ENCODE measurements at regions not wholly inside any gene's neighbourhood (a gene's known extent, or its start where the extent isn't known, plus 50 kb on each side); places are given as distances from the start of the nearest gene placed in this dataset.
A peak's percentile ranks its signal among the peaks of the same experiment; 100 is the strongest.

- peaks cover 19% of the 10 kb centered on the region for H3K27me3 Mint-ChIP-seq
- H3K9me3 Mint-ChIP-seq (ENCODE audit: low read depth), result no peaks in the 10 kb centered on the region
- DNase-seq (no peak), ATAC-seq (no peak)
- CTCF ChIA-PET, result no interaction called here
- H3K27ac Mint-ChIP-seq, result no peak overlapping the region
- H3K4me1 Mint-ChIP-seq, result no peaks in the 10 kb centered on the region
- H3K36me3 Mint-ChIP-seq, result no peaks in the 10 kb centered on the region
- no peak overlapping the region for H3K4me3 Mint-ChIP-seq
Measured at GRCh38 chr9:99401680-99402504, 179.8 kb downstream of the SEC61B start.

GRCh38 chr9:99403371-99403770 is 181.3 kb downstream of the SEC61B start:
- no peaks in the 10 kb centered on the region for H3K4me1 Mint-ChIP-seq
- ATAC-seq, result no peak
- H3K4me3 Mint-ChIP-seq, result no peak overlapping the region
- DNase-seq, result no peak
- H3K27me3 Mint-ChIP-seq, result peaks cover 25% of the 10 kb centered on the region
- no peaks in the 10 kb centered on the region for H3K36me3 Mint-ChIP-seq
- CTCF ChIA-PET, result no interaction called here
- H3K27ac Mint-ChIP-seq, result no peak overlapping the region
- no peaks in the 10 kb centered on the region for H3K9me3 Mint-ChIP-seq (ENCODE audit: low read depth)

GRCh38 chr9:99405359-99405758 is 183.3 kb downstream of the SEC61B start:
- Mint-ChIP-seq H3K4me3 (no peak overlapping the region), H3K27ac (no peak overlapping the region)
- DNase-seq, result no peak

GRCh38 chr9:99406939-99407338 is 184.9 kb downstream of the SEC61B start:
- Mint-ChIP-seq H3K27me3 (peaks cover 30% of the 10 kb centered on the region), H3K4me3 (no peak overlapping the region), H3K9me3 (ENCODE audit: low read depth) (no peaks in the 10 kb centered on the region), H3K27ac (no peak overlapping the region), H3K4me1 (no peaks in the 10 kb centered on the region), H3K36me3 (no peaks in the 10 kb centered on the region)
- CTCF ChIA-PET, result no interaction called here
- no peak for ATAC-seq
- no peak for DNase-seq

More at GRCh38 chr9:99405359-99405758, 183.3 kb downstream of the SEC61B start:
- H3K9me3 Mint-ChIP-seq (ENCODE audit: low read depth), result no peaks in the 10 kb centered on the region
- H3K27me3 Mint-ChIP-seq, result peaks cover 30% of the 10 kb centered on the region
- CTCF ChIA-PET, result interaction anchor here (1.6 kb wide), 1 partner anchor 9 kb away, joined by 3 read pairs; no protein-coding TSS in a partner anchor
- no peaks in the 10 kb centered on the region for H3K4me1 Mint-ChIP-seq
- ATAC-seq, result no peak
- no peaks in the 10 kb centered on the region for H3K36me3 Mint-ChIP-seq

- DNase-seq (no peak), ATAC-seq (no peak)
- no peak overlapping the region for H3K27ac Mint-ChIP-seq
- H3K9me3 Mint-ChIP-seq (ENCODE audit: low read depth), result no peaks in the 10 kb centered on the region
- no peak overlapping the region for H3K4me3 Mint-ChIP-seq
- CTCF ChIA-PET, result no interaction called here
- H3K27me3 Mint-ChIP-seq, result peaks cover 17% of the 10 kb centered on the region
- H3K36me3 Mint-ChIP-seq, result peaks cover 3% of the 10 kb centered on the region
- peaks cover 8% of the 10 kb centered on the region for H3K4me1 Mint-ChIP-seq
Measured at GRCh38 chr9:99411068-99411467, 189.0 kb downstream of the SEC61B start.

- CTCF ChIA-PET, result no interaction called here
- H3K36me3 Mint-ChIP-seq, result peaks cover 3% of the 10 kb centered on the region
- H3K27me3 Mint-ChIP-seq, result peaks cover 13% of the 10 kb centered on the region
- ATAC-seq (no peak), DNase-seq (no peak)
- H3K4me1 Mint-ChIP-seq, result peaks cover 11% of the 10 kb centered on the region
- H3K9me3 Mint-ChIP-seq (ENCODE audit: low read depth), result no peaks in the 10 kb centered on the region
- H3K4me3 Mint-ChIP-seq, result no peak overlapping the region
- H3K27ac Mint-ChIP-seq, result no peak overlapping the region
Measured at GRCh38 chr9:99411479-99412115, 189.5 kb downstream of the SEC61B start.

- H3K27ac Mint-ChIP-seq, result no peak overlapping the region
- DNase-seq (no peak), ATAC-seq (no peak)
- H3K9me3 Mint-ChIP-seq (ENCODE audit: low read depth), result no peaks in the 10 kb centered on the region
- peaks cover 13% of the 10 kb centered on the region for H3K27me3 Mint-ChIP-seq
- H3K4me1 Mint-ChIP-seq, result peaks cover 11% of the 10 kb centered on the region
- peaks cover 3% of the 10 kb centered on the region for H3K36me3 Mint-ChIP-seq
- H3K4me3 Mint-ChIP-seq, result no peak overlapping the region
- CTCF ChIA-PET, result no interaction called here
Measured at GRCh38 chr9:99412606-99413005, 190.5 kb downstream of the SEC61B start.

- peaks cover 3% of the 10 kb centered on the region for H3K36me3 Mint-ChIP-seq
Measured at GRCh38 chr9:99414321-99414720, 192.2 kb downstream of the SEC61B start.

GRCh38 chr9:99415606-99416005 is 193.5 kb downstream of the SEC61B start:
- H3K27me3 Mint-ChIP-seq, result peaks cover 14% of the 10 kb centered on the region
- H3K4me1 Mint-ChIP-seq, result peaks cover 11% of the 10 kb centered on the region
- DNase-seq (no peak), ATAC-seq (no peak)
- CTCF ChIA-PET, result no interaction called here
- no peak overlapping the region for H3K27ac Mint-ChIP-seq
- no peaks in the 10 kb centered on the region for H3K9me3 Mint-ChIP-seq (ENCODE audit: low read depth)
- peaks cover 3% of the 10 kb centered on the region for H3K36me3 Mint-ChIP-seq
- H3K4me3 Mint-ChIP-seq, result no peak overlapping the region

More at GRCh38 chr9:99414321-99414720, 192.2 kb downstream of the SEC61B start:
- Mint-ChIP-seq H3K27me3 (peaks cover 13% of the 10 kb centered on the region), H3K4me3 (no peak overlapping the region), H3K27ac (no peak overlapping the region), H3K4me1 (peaks cover 11% of the 10 kb centered on the region), H3K9me3 (ENCODE audit: low read depth) (no peaks in the 10 kb centered on the region)
- no peak for ATAC-seq
- no peak for DNase-seq
- CTCF ChIA-PET, result no interaction called here

GRCh38 chr9:99416007-99416406 is 193.9 kb downstream of the SEC61B start:
- Mint-ChIP-seq H3K36me3 (peaks cover 3% of the 10 kb centered on the region), H3K27me3 (peaks cover 15% of the 10 kb centered on the region), H3K27ac (no peak overlapping the region), H3K9me3 (ENCODE audit: low read depth) (no peaks in the 10 kb centered on the region), H3K4me3 (no peak overlapping the region), H3K4me1 (peaks cover 11% of the 10 kb centered on the region)
- CTCF ChIA-PET, result no interaction called here
- ATAC-seq (peak; percentile 61), DNase-seq (no peak)

- Mint-ChIP-seq H3K4me1 (peaks cover 11% of the 10 kb centered on the region), H3K36me3 (peaks cover 3% of the 10 kb centered on the region), H3K27ac (no peak overlapping the region), H3K27me3 (peaks cover 18% of the 10 kb centered on the region), H3K4me3 (no peak overlapping the region), H3K9me3 (ENCODE audit: low read depth) (no peaks in the 10 kb centered on the region)
- DNase-seq, result no peak
- CTCF ChIA-PET, result interaction anchor here (1.1 kb wide), 1 partner anchor 37 kb away, joined by 3 read pairs; no protein-coding TSS in a partner anchor
- ATAC-seq, result no peak
Measured at GRCh38 chr9:99419070-99419469, 197.0 kb downstream of the SEC61B start.

GRCh38 chr9:99421369-99421768 is 199.3 kb downstream of the SEC61B start:
- H3K9me3 Mint-ChIP-seq (ENCODE audit: low read depth), result no peaks in the 10 kb centered on the region
- CTCF ChIA-PET, result no interaction called here
- no peaks in the 10 kb centered on the region for H3K4me1 Mint-ChIP-seq
- DNase-seq, result no peak
- no peak for ATAC-seq
- H3K4me3 Mint-ChIP-seq, result no peak overlapping the region
- no peaks in the 10 kb centered on the region for H3K36me3 Mint-ChIP-seq
- H3K27me3 Mint-ChIP-seq, result peaks cover 34% of the 10 kb centered on the region
- H3K27ac Mint-ChIP-seq, result no peak overlapping the region

- peaks cover 4% of the 10 kb centered on the region for H3K4me1 Mint-ChIP-seq
- no peak overlapping the region for H3K27ac Mint-ChIP-seq
- no peaks in the 10 kb centered on the region for H3K9me3 Mint-ChIP-seq (ENCODE audit: low read depth)
- H3K27me3 Mint-ChIP-seq, result peaks cover 34% of the 10 kb centered on the region
- DNase-seq (no peak), ATAC-seq (no peak)
- peaks cover 2% of the 10 kb centered on the region for H3K36me3 Mint-ChIP-seq
- CTCF ChIA-PET, result no interaction called here
- H3K4me3 Mint-ChIP-seq, result no peak overlapping the region
Measured at GRCh38 chr9:99425124-99425523, 203.0 kb downstream of the SEC61B start.

Measured in activated CD8-positive, alpha-beta memory T cell treated with anti-CD3 and anti-CD28 coated beads, Interleukin-2, amount 10 ng/mL, durations not matched to agents 7 days and 5 days (primary cell).